ENCODE measurements at regions not wholly inside any gene's neighbourhood (a gene's known extent, or its start where the extent isn't known, plus 50 kb on each side); places are given as distances from the start of the nearest gene placed in this dataset.

DNA sequence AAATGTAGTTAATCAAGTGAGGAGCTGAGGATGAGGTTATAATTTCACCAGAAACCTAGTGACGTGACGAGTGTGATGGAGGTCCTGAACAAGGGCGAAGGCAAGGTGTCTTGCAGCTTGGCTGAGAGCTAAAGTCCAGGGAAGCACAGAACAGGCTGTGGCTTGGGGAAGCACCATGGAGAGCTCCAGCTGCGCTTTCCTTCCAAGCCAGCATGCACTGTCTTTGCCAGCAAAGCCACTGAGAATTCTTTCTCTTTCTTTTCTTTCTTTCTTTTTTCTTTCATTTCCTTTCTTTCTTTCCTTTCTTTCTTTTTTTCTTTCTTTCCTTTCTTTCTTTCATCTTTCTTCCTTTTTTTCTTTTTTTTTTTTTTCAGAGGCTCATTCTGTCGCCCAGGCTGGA lies 239.3 kb downstream of the FBXO15 start:
- no peak overlapping the region for H3K14ac ChIP-seq (ENCODE audit: insufficient read depth, low read length)
- no peak overlapping the region for H2AK5ac ChIP-seq (ENCODE audit: insufficient read length, low read length)
- WGBS (ENCODE audit: extremely low coverage, insufficient read length, low lambda C conversion rate) = no CpG with 5 or more reads among the region's 5 CpGs
- H3K4ac ChIP-seq (ENCODE audit: low read depth, low read length) = no peak overlapping the region
- no peak overlapping the region for H2BK120ac ChIP-seq (ENCODE audit: low read depth, low read length, poor library complexity, severe bottlenecking)
- H3K27me3 ChIP-seq (ENCODE audit: insufficient read depth, low read length) = no peaks in the 10 kb centered on the region
- H3K27ac ChIP-seq (ENCODE audit: insufficient read length, low read depth, low read length) = no peak overlapping the region
- no peaks in the 10 kb centered on the region for H3K4me1 ChIP-seq (ENCODE audit: insufficient read depth, low read length)
- Mint-ChIP-seq H3K36me3 (ENCODE audit: insufficient read depth in 1 of 3, low read depth in 3 of 3) (no peaks in the 10 kb centered on the region), H3K4me3 (no peak overlapping the region), H3K27ac (no peak overlapping the region), H3K27me3 (ENCODE audit: low read depth) (no peaks in the 10 kb centered on the region), H3K9me3 (no peaks in the 10 kb centered on the region), H3K4me1 (peaks cover 0 to 7% of the 10 kb centered on the region in 2 experiments; a peak in 2 of 4 replicates)
- no peak overlapping the region for H2BK5ac ChIP-seq (ENCODE audit: insufficient read length, low read length)
- H2BK15ac ChIP-seq (ENCODE audit: low read depth, low read length) = no peak overlapping the region
- no peak overlapping the region for H3K18ac ChIP-seq (ENCODE audit: insufficient read length, low read depth, low read length)
- H3K9me3 ChIP-seq (ENCODE audit: control insufficient read depth, low read depth, low read length) = no peaks in the 10 kb centered on the region
- H2BK20ac ChIP-seq (ENCODE audit: low read depth, low read length, poor library complexity, severe bottlenecking) = no peak overlapping the region
- peak; percentile 57 for DNase-seq
- no peaks in the 10 kb centered on the region for H3K79me1 ChIP-seq (ENCODE audit: insufficient read depth, low read depth, low read length, poor library complexity, severe bottlenecking)
- H3K23ac ChIP-seq (ENCODE audit: insufficient read length, low read depth, low read length) = no peak overlapping the region
- no peak overlapping the region for H3K4me2 ChIP-seq (ENCODE audit: insufficient read depth, insufficient read length, low read length)
- TF ChIP-seq, protein P1, sequence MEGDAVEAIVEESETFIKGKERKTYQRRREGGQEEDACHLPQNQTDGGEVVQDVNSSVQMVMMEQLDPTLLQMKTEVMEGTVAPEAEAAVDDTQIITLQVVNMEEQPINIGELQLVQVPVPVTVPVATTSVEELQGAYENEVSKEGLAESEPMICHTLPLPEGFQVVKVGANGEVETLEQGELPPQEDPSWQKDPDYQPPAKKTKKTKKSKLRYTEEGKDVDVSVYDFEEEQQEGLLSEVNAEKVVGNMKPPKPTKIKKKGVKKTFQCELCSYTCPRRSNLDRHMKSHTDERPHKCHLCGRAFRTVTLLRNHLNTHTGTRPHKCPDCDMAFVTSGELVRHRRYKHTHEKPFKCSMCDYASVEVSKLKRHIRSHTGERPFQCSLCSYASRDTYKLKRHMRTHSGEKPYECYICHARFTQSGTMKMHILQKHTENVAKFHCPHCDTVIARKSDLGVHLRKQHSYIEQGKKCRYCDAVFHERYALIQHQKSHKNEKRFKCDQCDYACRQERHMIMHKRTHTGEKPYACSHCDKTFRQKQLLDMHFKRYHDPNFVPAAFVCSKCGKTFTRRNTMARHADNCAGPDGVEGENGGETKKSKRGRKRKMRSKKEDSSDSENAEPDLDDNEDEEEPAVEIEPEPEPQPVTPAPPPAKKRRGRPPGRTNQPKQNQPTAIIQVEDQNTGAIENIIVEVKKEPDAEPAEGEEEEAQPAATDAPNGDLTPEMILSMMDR (conservative IDR thresholded peaks at IDR 0.05) = no peak
- H3K79me2 ChIP-seq (ENCODE audit: insufficient read depth, low read length) = no peaks in the 10 kb centered on the region
- H4K91ac ChIP-seq (ENCODE audit: insufficient read length, low read depth, low read length) = no peak overlapping the region
- H2AFZ ChIP-seq (ENCODE audit: low read length) = no peak overlapping the region
- no peaks in the 10 kb centered on the region for H3K23me2 ChIP-seq (ENCODE audit: insufficient read length, low read depth, low read length, poor library complexity, severe bottlenecking)
- no peak overlapping the region for H3K9ac ChIP-seq (ENCODE audit: extremely low read depth, insufficient read length, low read length)
- no peak overlapping the region for H4K5ac ChIP-seq (ENCODE audit: insufficient read length, low read depth, low read length)
- H4K8ac ChIP-seq (replicated peaks; ENCODE audit: insufficient read length, low read depth, low read length) = no peak overlapping the region
- H3K56ac ChIP-seq (ENCODE audit: insufficient read length, low read depth, low read length) = no peak overlapping the region
- no peaks in the 10 kb centered on the region for H4K20me1 ChIP-seq (ENCODE audit: control insufficient read depth, insufficient read depth, insufficient read length)
- H3T11ph ChIP-seq (ENCODE audit: low read length) = no peak overlapping the region
- no peak overlapping the region for H2BK12ac ChIP-seq (ENCODE audit: insufficient read length, low read depth, low read length)

All from H9 (cell line).